Lower leg skin (tissue), 3 donors: ENCODE measurements at regions not wholly inside any gene's neighbourhood (a gene's known extent, or its start where the extent isn't known, plus 50 kb on each side); places are given as distances from the start of the nearest gene placed in this dataset.

Source experiments
- POLR2A ChIP-seq, 2 donors: fragments of 450-650 bp; IDR thresholded peaks; one replicate each; pipeline ENCODE4 v1.6.1; 2016 to 2017; ENCODE audit warnings: antibody characterized with exemption in 2 of 2, mild to moderate bottlenecking in 1 of 2, moderate library complexity in 1 of 2
- TF ChIP-seq, protein P1 (sequence below), 3 donors: fragments of 450-650 bp; IDR thresholded peaks; one replicate each; pipeline ENCODE4 v1.5.1; 2016; ENCODE audit warnings: antibody characterized with exemption in 3 of 3, mild to moderate bottlenecking in 3 of 3, moderate library complexity in 2 of 3

DNA sequence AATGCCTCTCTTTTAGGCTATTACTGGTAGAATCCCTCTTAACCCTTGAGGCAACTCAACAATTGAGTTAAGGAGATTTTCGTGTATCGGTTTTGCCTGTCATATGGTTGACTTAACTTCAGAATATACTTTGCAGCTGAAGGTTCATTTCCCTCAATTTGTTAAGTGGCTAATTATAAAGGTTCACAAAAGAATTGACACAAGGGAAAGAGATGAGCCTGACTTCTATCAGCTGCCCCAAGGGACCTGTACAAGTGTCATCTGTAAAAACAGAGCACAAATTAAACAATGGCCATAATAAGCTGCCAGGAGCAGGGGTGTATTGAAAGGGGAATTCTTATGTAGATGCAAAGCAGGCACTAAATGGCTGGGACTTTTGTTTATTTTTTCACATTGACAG, 334.8 kb upstream of the OBI1 start:
- TF ChIP-seq, protein P1, sequence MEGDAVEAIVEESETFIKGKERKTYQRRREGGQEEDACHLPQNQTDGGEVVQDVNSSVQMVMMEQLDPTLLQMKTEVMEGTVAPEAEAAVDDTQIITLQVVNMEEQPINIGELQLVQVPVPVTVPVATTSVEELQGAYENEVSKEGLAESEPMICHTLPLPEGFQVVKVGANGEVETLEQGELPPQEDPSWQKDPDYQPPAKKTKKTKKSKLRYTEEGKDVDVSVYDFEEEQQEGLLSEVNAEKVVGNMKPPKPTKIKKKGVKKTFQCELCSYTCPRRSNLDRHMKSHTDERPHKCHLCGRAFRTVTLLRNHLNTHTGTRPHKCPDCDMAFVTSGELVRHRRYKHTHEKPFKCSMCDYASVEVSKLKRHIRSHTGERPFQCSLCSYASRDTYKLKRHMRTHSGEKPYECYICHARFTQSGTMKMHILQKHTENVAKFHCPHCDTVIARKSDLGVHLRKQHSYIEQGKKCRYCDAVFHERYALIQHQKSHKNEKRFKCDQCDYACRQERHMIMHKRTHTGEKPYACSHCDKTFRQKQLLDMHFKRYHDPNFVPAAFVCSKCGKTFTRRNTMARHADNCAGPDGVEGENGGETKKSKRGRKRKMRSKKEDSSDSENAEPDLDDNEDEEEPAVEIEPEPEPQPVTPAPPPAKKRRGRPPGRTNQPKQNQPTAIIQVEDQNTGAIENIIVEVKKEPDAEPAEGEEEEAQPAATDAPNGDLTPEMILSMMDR (IDR thresholded peaks at IDR 0.05), result no peak
- no peak for TF ChIP-seq POLR2A (IDR thresholded peaks at IDR 0.05)
